OCI-LY3 (cell line): ENCODE measurements at regions not wholly inside any gene's neighbourhood (a gene's known extent, or its start where the extent isn't known, plus 50 kb on each side); places are given as distances from the start of the nearest gene placed in this dataset.

Experiments
- H2AFZ ChIP-seq: fragments of 200-600, 300-600 bp; shearing (Covaris generic); 2 replicates; pipeline ENCODE4 v1.6.0; 2014; ENCODE audit warnings: antibody characterized with exemption, low read depth, low read length
- H3K27ac ChIP-seq: fragments of 200-600, 300-600 bp; sonication (generic); 2 replicates; pipeline ENCODE4 v1.5.1; 2014; ENCODE audit warnings: mild to moderate bottlenecking, low read length, moderate library complexity, mixed read lengths
- H3K27me3 ChIP-seq: fragments of 200-600, 300-600 bp; sonication (generic); 2 replicates; pipeline ENCODE4 v1.6.1; 2014; ENCODE audit warnings: low read depth, low read length, mixed read lengths
- H3K36me3 ChIP-seq: fragments of 200-600, 300-600 bp; sonication (generic); replicated peaks from 2 replicates; pipeline ENCODE3; 2014; ENCODE audit warnings: low read depth, low read length, mixed read lengths
- H3K4me1 ChIP-seq: fragments of 300-600, 200-600 bp; sonication (generic); 2 replicates; pipeline ENCODE4 v1.6.1; 2014; ENCODE audit warnings: low read length, mixed read lengths
- H3K4me2 ChIP-seq: fragments of 200-600, 300-600 bp; sonication (generic); 2 replicates; pipeline ENCODE4 v1.6.1; 2014; ENCODE audit warnings: low read length, mixed read lengths
- H3K4me3 ChIP-seq: fragments of 300-600, 200-600 bp; sonication (generic); 2 replicates; pipeline ENCODE4 v1.5.1; 2014; ENCODE audit warnings: antibody characterized with exemption, mild to moderate bottlenecking, low read length, moderate library complexity
- H3K79me2 ChIP-seq: fragments of 300-600, 200-600 bp; shearing (Covaris generic); 2 replicates; pipeline ENCODE4 v1.6.1; 2014; ENCODE audit warnings: mild to moderate bottlenecking, low read length, mixed read lengths
- H3K9ac ChIP-seq: fragments of 300-600, 200-600 bp; shearing (Covaris generic); 2 replicates; pipeline ENCODE4 v1.6.0; 2014; ENCODE audit warnings: mild to moderate bottlenecking, low read length, moderate library complexity
- H3K9me3 ChIP-seq: fragments of 200-600, 300-600 bp; shearing (Covaris generic); 2 replicates; pipeline ENCODE4 v1.6.1; 2014; ENCODE audit warnings: low read length, mixed read lengths; ENCODE audit not compliant: insufficient read depth
- H4K20me1 ChIP-seq: fragments of 200-600, 300-600 bp; sonication (generic); 2 replicates; pipeline ENCODE4 v1.6.1; 2016; ENCODE audit warnings: low read length, mixed read lengths; ENCODE audit not compliant: insufficient read depth
- CTCF ChIP-seq: fragments of 200-600, 300-600 bp; sonication (generic); IDR thresholded peaks from 2 replicates; pipeline ENCODE4 v1.5.1; 2014; ENCODE audit warnings: antibody characterized with exemption, low read length, low read depth
- EZH2phosphoT487 ChIP-seq: fragments of 200-600 bp; shearing (Covaris generic); IDR thresholded peaks from 2 replicates; pipeline ENCODE4 v1.6.1; 2018; ENCODE audit warnings: antibody characterized with exemption, mixed run types, low read depth

- Histone ChIP-seq H3K9me3 (no peaks in the 10 kb centered on the region), H2AFZ (no peak overlapping the region), H3K27ac (no peak overlapping the region), H3K4me2 (no peak overlapping the region), H3K4me1 (no peaks in the 10 kb centered on the region), H3K79me2 (no peaks in the 10 kb centered on the region), H3K27me3 (0 out of 2 replicates have a peak, but pooled peaks cover 3% of the 10 kb centered on the region), H3K9ac (no peak overlapping the region), H4K20me1 (no peaks in the 10 kb centered on the region), H3K4me3 (no peak overlapping the region), H3K36me3 (no peaks in the 10 kb centered on the region)
- TF ChIP-seq EZH2phosphoT487 = no peak
- no peak for TF ChIP-seq CTCF
Observed at GRCh38 chr1:200336101-200336845, 73.6 kb downstream of the ZNF281 start.

- Histone ChIP-seq H3K4me3 (no peak overlapping the region), H3K79me2 (no peaks in the 10 kb centered on the region), H3K36me3 (no peaks in the 10 kb centered on the region), H3K27ac (no peak overlapping the region), H4K20me1 (no peaks in the 10 kb centered on the region), H3K9me3 (no peaks in the 10 kb centered on the region), H3K4me1 (no peaks in the 10 kb centered on the region), H3K27me3 (0 out of 2 replicates have a peak, but pooled peaks cover 3% of the 10 kb centered on the region), H3K9ac (no peak overlapping the region), H3K4me2 (no peak overlapping the region), H2AFZ (no peak overlapping the region)
- no peak for TF ChIP-seq EZH2phosphoT487
- TF ChIP-seq CTCF = no peak
Observed at GRCh38 chr1:200334661-200335256, 75.1 kb downstream of the ZNF281 start.

DNA sequence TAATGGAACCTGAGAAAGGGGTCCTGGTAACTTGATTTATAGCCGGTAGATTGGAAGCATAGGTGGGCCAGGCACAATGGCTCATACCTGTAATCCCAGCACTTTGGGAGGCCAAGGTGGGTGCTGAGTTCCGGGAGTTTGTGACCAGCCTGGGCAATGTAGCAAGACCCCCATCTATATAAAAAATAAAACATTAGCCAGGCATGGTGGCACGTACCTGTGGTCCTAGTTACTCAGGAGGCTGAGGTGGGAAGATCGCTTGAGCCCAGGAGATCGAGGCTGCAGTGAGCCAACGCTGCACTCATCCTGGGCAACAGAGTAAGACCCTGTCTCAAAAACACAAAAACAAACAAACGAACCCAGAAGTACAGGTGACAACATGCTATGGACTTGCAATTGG lies 76.5 kb downstream of the ZNF281 start:
- Histone ChIP-seq H3K27me3 (0 out of 2 replicates have a peak, but pooled peaks cover 3% of the 10 kb centered on the region), H3K4me3 (no peak overlapping the region), H3K9me3 (no peaks in the 10 kb centered on the region), H4K20me1 (no peaks in the 10 kb centered on the region), H3K4me2 (no peak overlapping the region), H3K79me2 (no peaks in the 10 kb centered on the region), H3K36me3 (no peaks in the 10 kb centered on the region), H3K27ac (no peak overlapping the region), H3K4me1 (no peaks in the 10 kb centered on the region), H3K9ac (no peak overlapping the region), H2AFZ (no peak overlapping the region)
- no peak for TF ChIP-seq EZH2phosphoT487
- TF ChIP-seq CTCF = no peak

DNA sequence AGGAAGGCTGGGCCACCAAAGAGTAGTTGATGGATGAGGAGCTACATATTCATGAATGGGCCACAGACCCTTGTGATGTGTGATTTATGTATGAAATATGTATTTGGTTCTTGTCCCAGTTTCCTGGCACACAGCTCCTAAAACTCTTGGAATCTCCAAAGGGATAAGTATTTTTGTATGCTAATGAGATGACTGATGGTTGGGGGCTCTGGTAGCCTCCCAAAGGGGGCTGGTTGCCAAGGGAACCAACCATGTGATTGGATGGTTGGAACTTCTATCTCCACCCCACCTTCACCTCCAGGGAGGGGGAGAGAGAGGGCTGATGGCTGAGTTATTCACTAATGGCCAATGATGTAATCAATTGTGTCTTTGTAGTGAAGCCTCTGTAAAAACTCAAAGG lies 77.1 kb downstream of the ZNF281 start:
- Histone ChIP-seq H3K9me3 (no peaks in the 10 kb centered on the region), H4K20me1 (no peaks in the 10 kb centered on the region), H3K4me1 (no peaks in the 10 kb centered on the region), H3K36me3 (no peaks in the 10 kb centered on the region), H3K27ac (no peak overlapping the region), H3K79me2 (no peaks in the 10 kb centered on the region), H3K4me2 (no peak overlapping the region), H3K4me3 (no peak overlapping the region), H3K9ac (no peak overlapping the region), H2AFZ (no peak overlapping the region), H3K27me3 (0 out of 2 replicates have a peak, but pooled peaks cover 8% of the 10 kb centered on the region)
- TF ChIP-seq CTCF (no peak), EZH2phosphoT487 (no peak)
